ENCODE measurements at regions not wholly inside any gene's neighbourhood (a gene's known extent, or its start where the extent isn't known, plus 50 kb on each side); places are given as distances from the start of the nearest gene placed in this dataset.

DNA sequence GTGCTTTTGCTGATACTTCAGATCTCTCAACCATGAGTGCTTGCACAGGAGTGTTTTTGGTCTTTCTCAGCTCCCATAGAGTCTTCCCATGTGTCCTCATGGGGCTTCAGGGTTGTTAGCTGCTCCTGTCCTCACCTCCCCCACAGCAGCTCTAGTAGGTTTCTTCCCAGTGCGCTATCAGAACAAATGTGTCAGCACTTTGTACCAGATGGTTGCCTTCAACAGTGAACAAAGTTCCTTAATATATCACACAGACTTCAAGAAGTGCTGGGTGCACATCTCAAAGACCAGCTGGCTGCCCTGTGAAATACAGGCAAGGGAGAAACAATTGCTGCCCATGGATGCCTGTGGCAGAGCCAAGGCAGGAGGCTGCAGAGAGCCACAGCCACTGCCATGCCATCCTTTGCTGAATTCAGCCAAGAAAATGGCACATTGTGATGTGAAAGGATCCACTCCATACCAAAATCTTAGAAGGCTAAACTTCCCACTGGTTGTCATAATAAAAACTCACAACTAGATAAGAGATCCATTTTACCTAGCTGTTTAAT, 471.3 kb downstream of the C6orf118 start:
- DNase-seq (ENCODE audit: low read depth in 2 of 2), result no peak

- DNase-seq (ENCODE audit: low read depth in 2 of 2), result no peak
Observed at GRCh38 chr6:164836486-164836885, 472.9 kb downstream of the C6orf118 start.

- DNase-seq (ENCODE audit: low read depth in 2 of 2), result no peak
Observed at GRCh38 chr6:164832410-164832809, 477.0 kb downstream of the C6orf118 start.

- no peak for DNase-seq (ENCODE audit: low read depth in 2 of 2)
Observed at GRCh38 chr6:164827537-164827936, 481.9 kb downstream of the C6orf118 start.

DNA sequence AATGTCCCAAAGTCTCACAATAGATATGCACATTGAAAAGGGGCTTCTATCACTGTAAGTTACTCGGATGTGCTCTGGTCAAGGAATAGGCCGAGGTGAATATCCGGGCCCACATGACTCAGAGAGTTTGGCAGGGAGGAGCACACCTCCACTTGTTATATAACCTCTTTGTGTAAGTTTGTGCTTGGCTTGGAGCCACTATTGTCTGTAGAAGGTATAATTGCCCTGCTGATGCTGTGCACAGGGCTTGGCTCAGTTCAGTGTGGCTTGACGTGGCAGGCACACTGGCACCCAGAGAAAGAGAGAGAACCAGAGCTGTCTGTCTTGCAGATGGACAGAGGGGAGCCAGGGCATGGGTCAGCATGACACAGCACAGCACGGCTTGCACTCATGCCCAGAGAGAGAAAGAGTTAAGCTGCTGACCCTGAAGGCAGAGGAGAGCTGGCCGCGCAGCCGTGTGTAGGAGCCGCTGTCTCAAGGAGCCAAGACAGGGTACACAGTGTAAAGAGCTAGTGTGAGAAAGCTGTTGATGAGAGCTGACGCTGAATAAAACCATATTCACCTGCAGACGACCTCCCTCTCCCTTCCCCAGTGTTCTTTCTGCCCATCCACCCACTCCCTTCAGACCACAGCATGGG, 482.5 kb downstream of the C6orf118 start:
- DNase-seq (ENCODE audit: low read depth in 2 of 2), result no peak

GRCh38 chr6:164825386-164825785, 484.0 kb downstream of the C6orf118 start:
- no peak for DNase-seq (ENCODE audit: low read depth in 2 of 2)

DNA sequence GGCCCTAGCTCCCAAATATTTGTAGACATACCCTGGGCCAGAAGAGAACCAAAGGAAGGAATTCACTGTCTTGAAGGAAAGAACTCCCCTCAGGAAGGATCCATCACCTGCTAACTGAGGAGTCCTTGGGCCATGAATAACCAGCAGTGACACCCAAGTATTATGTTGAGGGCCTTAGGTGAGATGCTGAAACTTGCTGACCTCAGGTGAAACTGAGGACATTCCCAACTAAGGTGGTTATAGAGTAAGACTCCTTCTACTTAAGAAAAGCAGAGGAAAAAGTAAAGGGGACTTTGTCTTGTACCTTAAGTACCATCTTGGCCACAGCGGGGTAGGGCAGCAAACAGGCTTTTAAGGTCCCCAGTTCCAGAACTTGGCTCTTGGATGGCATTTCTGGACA, 491.7 kb downstream of the C6orf118 start:
- DNase-seq (ENCODE audit: low read depth in 2 of 2), result no peak

- no peak for DNase-seq (ENCODE audit: low read depth in 2 of 2)
Observed at GRCh38 chr6:164812706-164813105, 496.7 kb downstream of the C6orf118 start.

DNA sequence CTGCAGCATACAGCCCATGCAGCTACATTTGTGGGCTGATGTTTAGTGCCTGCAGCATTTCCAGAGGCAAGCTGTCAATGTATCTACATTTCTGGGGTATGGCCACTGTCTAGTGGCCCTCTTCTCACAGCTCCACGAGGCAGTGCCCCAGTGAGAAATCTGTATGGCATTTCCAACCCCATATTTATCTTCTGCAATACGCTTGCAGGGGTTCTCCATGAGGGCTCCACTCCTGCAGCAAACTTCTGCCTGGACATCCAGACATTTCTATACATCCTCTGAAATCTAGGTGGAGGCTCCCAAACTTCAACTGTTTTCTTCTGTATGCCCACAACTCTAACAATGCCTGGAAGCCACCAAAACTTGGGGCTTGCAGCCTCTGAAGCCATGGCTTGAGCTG, 502.3 kb downstream of the C6orf118 start:
- DNase-seq (ENCODE audit: low read depth in 2 of 2), result no peak

GRCh38 chr6:164795056-164795815, 514.2 kb downstream of the C6orf118 start:
- DNase-seq (ENCODE audit: low read depth in 2 of 2), result no peak

- DNase-seq (ENCODE audit: low read depth in 2 of 2), result no peak
Observed at GRCh38 chr6:164792666-164793065, 516.7 kb downstream of the C6orf118 start.

DNA sequence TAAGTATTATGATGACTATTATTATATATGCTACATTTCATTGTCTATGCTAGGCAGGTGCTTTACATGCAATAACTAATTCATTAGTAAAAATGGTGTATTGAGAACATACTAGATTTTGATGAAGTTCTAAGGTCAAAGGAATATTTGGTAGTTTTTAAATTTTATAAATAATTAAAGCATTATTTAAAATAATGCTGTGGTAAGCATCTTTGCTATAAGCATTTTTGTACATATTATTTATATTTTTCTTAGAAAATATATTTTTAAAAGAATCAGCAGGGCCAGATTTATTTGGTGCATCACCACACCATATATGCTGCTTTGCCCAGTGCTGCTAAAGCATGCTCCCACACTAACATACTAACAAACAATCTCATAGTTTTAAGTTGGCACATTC, 517.9 kb downstream of the C6orf118 start:
- no peak for DNase-seq (ENCODE audit: low read depth in 2 of 2)

GRCh38 chr6:164763788-164764187, 545.6 kb downstream of the C6orf118 start:
- no peak for DNase-seq (ENCODE audit: low read depth in 2 of 2)

DNA sequence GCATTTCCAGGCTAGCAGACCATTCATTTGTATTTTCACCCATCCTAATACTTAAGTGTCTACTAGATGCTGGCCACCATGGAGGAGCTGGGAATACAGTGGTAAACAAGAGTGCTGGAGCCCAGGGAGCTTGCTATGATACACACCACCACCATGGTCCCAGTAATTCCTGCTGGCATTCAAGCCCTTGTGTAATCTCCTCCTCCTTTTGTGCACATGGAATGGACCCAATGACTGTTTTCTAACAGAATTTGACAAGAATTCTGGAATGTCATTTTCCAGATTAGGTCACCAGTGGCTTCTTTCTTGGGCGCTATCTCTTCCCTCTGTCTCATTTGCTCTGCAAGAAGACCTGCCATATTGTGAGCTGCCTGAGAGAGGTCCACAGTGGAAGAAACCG, 552.0 kb downstream of the C6orf118 start:
- no peak for DNase-seq (ENCODE audit: low read depth in 2 of 2)

DNA sequence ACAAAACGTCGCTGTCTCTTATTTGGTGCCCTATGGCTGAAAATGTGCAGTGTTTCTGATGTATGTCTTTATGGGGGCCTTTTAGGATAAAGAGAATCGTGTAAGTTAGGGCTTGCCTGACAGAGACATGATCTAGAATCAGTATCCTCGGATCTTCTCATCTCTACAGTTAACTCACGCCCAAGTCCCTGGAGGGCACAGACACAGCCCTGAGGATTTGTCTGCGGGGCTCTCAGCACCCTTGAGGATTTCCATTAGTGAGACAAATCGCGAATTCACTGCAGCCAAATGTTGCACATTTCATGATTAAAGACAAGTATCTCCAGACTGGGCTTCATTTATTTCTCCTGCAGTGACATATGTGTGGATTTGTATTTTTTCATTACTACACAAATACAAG, 552.7 kb downstream of the C6orf118 start:
- no peak for DNase-seq (ENCODE audit: low read depth in 2 of 2)

- no peak for DNase-seq (ENCODE audit: low read depth in 2 of 2)
Observed at GRCh38 chr6:164756142-164756541, 553.3 kb downstream of the C6orf118 start.

DNA sequence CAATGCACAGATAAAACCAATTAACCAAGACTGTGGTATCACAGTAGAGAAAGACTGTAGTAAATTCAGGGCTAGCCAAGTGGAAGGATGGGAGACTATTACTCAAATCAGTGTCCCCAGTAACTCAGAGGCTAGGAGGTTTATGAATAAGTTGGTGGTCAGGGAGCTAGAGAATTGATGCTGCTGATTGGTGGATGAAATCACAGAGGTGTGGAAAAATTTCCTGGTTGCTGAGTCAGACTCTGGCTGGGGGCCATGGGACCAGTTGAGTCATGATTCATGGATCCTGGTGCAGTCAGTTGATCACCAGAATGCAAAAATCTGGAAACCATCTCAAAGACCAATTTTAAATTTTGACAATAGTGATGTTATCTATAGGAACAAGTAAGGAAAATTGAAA, 555.9 kb downstream of the C6orf118 start:
- no peak for DNase-seq (ENCODE audit: low read depth in 2 of 2)

DNA sequence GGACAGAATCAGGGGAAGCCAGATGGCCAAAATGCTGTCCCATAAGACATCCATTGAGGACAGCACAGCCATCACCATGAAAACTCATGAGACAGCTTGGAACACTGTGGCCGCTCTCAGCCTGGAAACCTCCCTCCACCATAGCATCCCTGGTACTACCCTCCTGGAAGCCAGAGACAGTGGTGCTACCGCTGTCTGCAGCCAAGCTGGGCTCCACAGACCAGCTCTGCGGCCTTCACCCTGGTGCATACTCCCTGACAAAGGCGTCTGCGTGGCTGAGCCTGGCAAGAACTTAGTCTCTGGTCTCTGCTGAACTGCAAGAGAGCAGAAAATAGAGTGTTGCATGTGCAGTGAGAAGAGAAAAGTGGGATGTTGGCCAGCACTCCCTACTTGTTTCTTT, 558.0 kb downstream of the C6orf118 start:
- DNase-seq (ENCODE audit: low read depth in 2 of 2), result no peak

GRCh38 chr6:164750128-164750527, 559.3 kb downstream of the C6orf118 start:
- no peak for DNase-seq (ENCODE audit: low read depth in 2 of 2)

DNA sequence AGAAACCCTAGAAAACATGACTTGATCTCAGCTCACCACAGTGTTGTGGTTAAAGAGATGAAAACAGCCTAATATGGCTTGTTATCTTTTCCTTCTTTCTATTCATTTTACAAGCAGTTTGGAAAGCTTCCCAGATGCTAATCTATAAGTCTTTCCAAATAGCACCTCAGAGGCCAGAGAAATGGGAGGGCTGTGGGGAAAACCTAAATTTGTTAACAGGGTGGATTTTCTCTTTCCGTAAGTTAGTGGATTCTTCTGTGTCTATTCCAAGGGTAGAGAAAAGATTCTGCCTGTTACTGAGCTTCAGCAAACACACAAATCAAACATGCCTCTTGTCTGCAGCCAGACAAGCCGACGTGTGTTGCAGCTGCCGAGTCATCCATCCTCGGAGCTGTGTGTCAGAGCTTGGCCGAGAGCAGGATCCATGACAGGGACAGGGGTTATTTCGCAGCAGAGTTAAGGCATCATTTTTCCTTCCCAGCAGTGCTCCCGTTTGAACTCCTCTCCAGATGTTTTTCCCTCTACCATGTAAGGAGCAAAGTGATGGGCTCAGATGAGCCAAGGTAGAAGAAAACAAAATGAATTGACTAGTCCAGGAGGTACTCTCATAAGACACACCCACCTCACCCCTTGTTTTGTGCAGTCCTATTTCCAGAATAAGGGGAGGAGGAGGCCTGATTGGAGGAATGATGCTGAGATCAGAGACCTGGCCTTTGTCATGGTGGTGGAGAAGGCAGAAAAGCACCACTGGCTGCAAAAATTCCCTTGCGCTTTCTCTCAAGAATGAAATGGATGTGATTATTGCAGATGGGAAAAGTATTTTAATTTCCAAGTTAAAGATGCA, 560.0 kb downstream of the C6orf118 start:
- DNase-seq (ENCODE audit: low read depth in 2 of 2), result no peak

DNA sequence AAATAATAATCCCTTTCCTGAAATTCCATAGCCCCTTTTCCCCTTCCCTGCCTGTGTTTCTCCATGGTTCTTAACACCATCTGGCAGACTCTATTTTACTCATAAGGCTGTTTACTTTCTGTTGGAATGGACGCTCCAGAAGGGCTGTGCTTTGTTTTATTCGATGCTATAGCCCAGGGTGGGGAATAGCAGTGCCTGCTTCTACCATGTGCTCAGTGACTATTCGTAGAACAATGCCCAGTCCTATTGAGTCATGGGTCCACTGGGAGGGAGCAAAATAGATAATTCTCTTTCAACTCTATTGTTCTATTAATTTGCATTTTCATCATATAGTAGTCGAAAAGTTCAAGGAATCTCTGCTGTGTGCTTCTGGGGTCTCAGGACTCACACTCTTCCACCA, 565.1 kb downstream of the C6orf118 start:
- no peak for DNase-seq (ENCODE audit: low read depth in 2 of 2)

- no peak for DNase-seq (ENCODE audit: low read depth in 2 of 2)
Observed at GRCh38 chr6:164741938-164742451, 567.4 kb downstream of the C6orf118 start.
